Right lobe of liver (tissue), 6 donors: ENCODE measurements at regions not wholly inside any gene's neighbourhood (a gene's known extent, or its start where the extent isn't known, plus 50 kb on each side); places are given as distances from the start of the nearest gene placed in this dataset.

Experiments used
- ATAC-seq, 4 donors: fragments of 200-7000 bp; cut with Tn5 transposase; one replicate each; pipeline ENCODE4 v1.9.1; 2020; ENCODE audit warnings: mild to moderate bottlenecking in 4 of 4, moderate library complexity in 4 of 4
- DNase-seq, 3 donors: peaks; one replicate each; pipeline ENCODE4 v3.0.0-alpha.2; 2020
- H3K27ac ChIP-seq, 3 donors: fragments of 200-600 bp; one replicate each; pipeline ENCODE4 v1.8.0; 2022
- H3K27me3 ChIP-seq, 2 donors: fragments of 200-600 bp; one replicate each; pipeline ENCODE4 v1.8.0; 2022
- H3K36me3 ChIP-seq, 4 donors: fragments of 200-600 bp; sonication (generic) in 1 of 4; one replicate each; pipeline versions ENCODE4 v1.5.1 to v1.8.0; 2017 to 2022; ENCODE audit warnings: control low read depth in 1 of 4
- H3K4me1 ChIP-seq, 4 donors: fragments of 200-600 bp; sonication (generic) in 1 of 4; one replicate each; pipeline versions ENCODE4 v1.5.1 to v1.8.0; 2017 to 2022; ENCODE audit warnings: control low read depth in 1 of 4
- H3K4me3 ChIP-seq, 3 donors: fragments of 200-600 bp; one replicate each; pipeline ENCODE4 v1.8.0; 2022
- H3K9me3 ChIP-seq, 4 donors: fragments of 200-600 bp; sonication (generic) in 1 of 4; one replicate each; pipeline versions ENCODE4 v1.5.1 to v1.8.0; 2017 to 2022; ENCODE audit warnings: control low read depth in 1 of 4
- CTCF ChIP-seq, 4 donors: fragments of 200-600 bp in 3 of 4; fragments of 450-650 bp in 1 of 4; IDR thresholded peaks; one replicate each; pipeline versions ENCODE4 v1.5.1 to v1.8.0; 2016 to 2022; ENCODE audit warnings: antibody characterized with exemption in 4 of 4, mild to moderate bottlenecking in 2 of 4
- POLR2A ChIP-seq: fragments of 450-650 bp; IDR thresholded peaks from one replicate; pipeline ENCODE4 v1.6.1; 2017; ENCODE audit warnings: antibody characterized with exemption, mild to moderate bottlenecking
- WGBS: methylation state at CpG from one replicate; pipeline ENCODE4 v1.1.6; 2018; ENCODE audit warnings: low coverage, low lambda C conversion rate; ENCODE audit not compliant: insufficient coverage; ENCODE audit errors: missing lambda C conversion rate; 5-methylcytosine and 5-hydroxymethylcytosine counted together
- intact Hi-C, 2 donors: fragments of 100-400 bp; cut with DNase I; formaldehyde crosslinking; loops; one replicate each; pipeline versions ENCODE4 v1.11.2 to v1.14.1; 2022
- donor health status: DM: no; HTN: yes; CAD: no.
- donor health status: DM: no; HTN: no; CAD: no.
- donor health status: DM: no; HTN: no; CAD: no.
- donor health status: DM: no; HTN: yes; CAD: no.
- donor health status: DM: no; HTN: yes; CAD: no.

- no peaks in the 10 kb centered on the region for H3K4me1 ChIP-seq
- H3K9me3 ChIP-seq = no peaks in the 10 kb centered on the region
- TF ChIP-seq POLR2A (no peak), CTCF (IDR thresholded peaks at IDR 0.05) (no peak)
- H3K4me3 ChIP-seq = no peak overlapping the region
- intact Hi-C loops = no loop called here
- H3K36me3 ChIP-seq = no peaks in the 10 kb centered on the region
- DNase-seq (no peak), ATAC-seq (no peak)
- no peaks in the 10 kb centered on the region for H3K27me3 ChIP-seq
- no peak overlapping the region for H3K27ac ChIP-seq
These were observed 500.0 kb downstream of the CAAP1 start for GRCh38 chr9:26392639-26393038.

- WGBS = 36% methylated on average over 4 of the region's 4 CpGs
- Histone ChIP-seq H3K27ac (no peak overlapping the region), H3K4me1 (no peaks in the 10 kb centered on the region), H3K9me3 (no peaks in the 10 kb centered on the region), H3K4me3 (no peak overlapping the region), H3K36me3 (no peaks in the 10 kb centered on the region), H3K27me3 (no peaks in the 10 kb centered on the region)
- no peak for TF ChIP-seq CTCF (IDR thresholded peaks at IDR 0.05)
- no peak for TF ChIP-seq POLR2A
- no peak for DNase-seq
- intact Hi-C loops = no loop called here
- no peak for ATAC-seq
These were observed 501.6 kb downstream of the CAAP1 start for GRCh38 chr9:26391036-26391435.

GRCh38 chr9:26375448-26375847, 517.2 kb downstream of the CAAP1 start:
- WGBS = 56% methylated on average over 2 of the region's 2 CpGs
- TF ChIP-seq CTCF (IDR thresholded peaks at IDR 0.05) = no peak

GRCh38 chr9:26373616-26374015, 519.0 kb downstream of the CAAP1 start:
- ATAC-seq = no peak
- WGBS = 61% methylated on average over 2 of the region's 2 CpGs
- no peaks in the 10 kb centered on the region for H3K9me3 ChIP-seq
- H3K4me1 ChIP-seq = no peaks in the 10 kb centered on the region
- H3K4me3 ChIP-seq = no peak overlapping the region
- DNase-seq = no peak
- H3K36me3 ChIP-seq = no peaks in the 10 kb centered on the region
- H3K27me3 ChIP-seq = no peaks in the 10 kb centered on the region
- H3K27ac ChIP-seq = no peak overlapping the region
- TF ChIP-seq CTCF (IDR thresholded peaks at IDR 0.05) = no peak
- TF ChIP-seq POLR2A = no peak
- intact Hi-C loops = no loop called here

More at GRCh38 chr9:26375448-26375847, 517.2 kb downstream of the CAAP1 start:
- Histone ChIP-seq H3K27me3 (no peaks in the 10 kb centered on the region), H3K27ac (no peak overlapping the region), H3K4me3 (no peak overlapping the region), H3K36me3 (no peaks in the 10 kb centered on the region), H3K4me1 (no peaks in the 10 kb centered on the region), H3K9me3 (no peaks in the 10 kb centered on the region)
- intact Hi-C loops = no loop called here
- no peak for DNase-seq
- ATAC-seq = no peak

- Histone ChIP-seq H3K4me3 (no peak overlapping the region), H3K9me3 (no peaks in the 10 kb centered on the region), H3K27ac (no peak overlapping the region), H3K27me3 (no peaks in the 10 kb centered on the region), H3K4me1 (no peaks in the 10 kb centered on the region), H3K36me3 (no peaks in the 10 kb centered on the region)
- DNase-seq (no peak), ATAC-seq (no peak)
- WGBS = 42% methylated on average over 1 of the region's 1 CpG
- TF ChIP-seq POLR2A (no peak), CTCF (IDR thresholded peaks at IDR 0.05) (no peak)
- intact Hi-C loops = no loop called here
These were observed 521.4 kb downstream of the CAAP1 start for GRCh38 chr9:26371236-26371635.
